ENCODE measurements at regions not wholly inside any gene's neighbourhood (a gene's known extent, or its start where the extent isn't known, plus 50 kb on each side); places are given as distances from the start of the nearest gene placed in this dataset.

GRCh38 chr3:147733217-147733616 lies 324.1 kb downstream of the ZIC1 start:
- no peak for FAIRE-seq
- no peak for DNase-seq (ENCODE audit: insufficient read length)
- TF ChIP-seq POLR2A (IDR thresholded peaks at IDR 0.05; ENCODE audit: low read depth, low read length) (no peak), TAF1 (IDR thresholded peaks at IDR 0.05; ENCODE audit: borderline replicate concordance, low read depth, low read length) (no peak), POLR2AphosphoS5 (IDR thresholded peaks at IDR 0.05; ENCODE audit: low read depth, low read length) (no peak)

- FAIRE-seq, result no peak
- TF ChIP-seq POLR2A (IDR thresholded peaks at IDR 0.05; ENCODE audit: low read depth, low read length) (no peak), TAF1 (IDR thresholded peaks at IDR 0.05; ENCODE audit: borderline replicate concordance, low read depth, low read length) (no peak), POLR2AphosphoS5 (IDR thresholded peaks at IDR 0.05; ENCODE audit: low read depth, low read length) (no peak)
- no peak for DNase-seq (ENCODE audit: insufficient read length)
Observed at GRCh38 chr3:147735616-147736015, 326.5 kb downstream of the ZIC1 start.

- TF ChIP-seq POLR2AphosphoS5 (IDR thresholded peaks at IDR 0.05; ENCODE audit: low read depth, low read length), result no peak
- no peak for TF ChIP-seq POLR2A (IDR thresholded peaks at IDR 0.05; ENCODE audit: low read depth, low read length)
- no peak for TF ChIP-seq TAF1 (IDR thresholded peaks at IDR 0.05; ENCODE audit: borderline replicate concordance, low read depth, low read length)
- DNase-seq (ENCODE audit: insufficient read length), result no peak
- FAIRE-seq, result no peak
Observed at GRCh38 chr3:147736226-147736625, 327.1 kb downstream of the ZIC1 start.

GRCh38 chr3:147737376-147737775 lies 328.2 kb downstream of the ZIC1 start:
- no peak for FAIRE-seq
- no peak for DNase-seq (ENCODE audit: insufficient read length)
- TF ChIP-seq POLR2A (IDR thresholded peaks at IDR 0.05; ENCODE audit: low read depth, low read length) (no peak), POLR2AphosphoS5 (IDR thresholded peaks at IDR 0.05; ENCODE audit: low read depth, low read length) (no peak), TAF1 (IDR thresholded peaks at IDR 0.05; ENCODE audit: borderline replicate concordance, low read depth, low read length) (no peak)

GRCh38 chr3:147740928-147741327 lies 331.8 kb downstream of the ZIC1 start:
- TF ChIP-seq TAF1 (IDR thresholded peaks at IDR 0.05; ENCODE audit: borderline replicate concordance, low read depth, low read length) (no peak), POLR2A (IDR thresholded peaks at IDR 0.05; ENCODE audit: low read depth, low read length) (no peak), POLR2AphosphoS5 (IDR thresholded peaks at IDR 0.05; ENCODE audit: low read depth, low read length) (no peak)
- DNase-seq (ENCODE audit: insufficient read length) (no peak), FAIRE-seq (no peak)

GRCh38 chr3:147744967-147745366 lies 335.8 kb downstream of the ZIC1 start:
- no peak for DNase-seq (ENCODE audit: insufficient read length)
- FAIRE-seq, result no peak
- TF ChIP-seq POLR2A (IDR thresholded peaks at IDR 0.05; ENCODE audit: low read depth, low read length) (no peak), POLR2AphosphoS5 (IDR thresholded peaks at IDR 0.05; ENCODE audit: low read depth, low read length) (no peak), TAF1 (IDR thresholded peaks at IDR 0.05; ENCODE audit: borderline replicate concordance, low read depth, low read length) (no peak)

GRCh38 chr3:147755310-147755709 lies 346.1 kb downstream of the ZIC1 start:
- no peak for TF ChIP-seq TAF1 (IDR thresholded peaks at IDR 0.05; ENCODE audit: borderline replicate concordance, low read depth, low read length)
- no peak for TF ChIP-seq POLR2AphosphoS5 (IDR thresholded peaks at IDR 0.05; ENCODE audit: low read depth, low read length)
- no peak for TF ChIP-seq POLR2A (IDR thresholded peaks at IDR 0.05; ENCODE audit: low read depth, low read length)
- DNase-seq (ENCODE audit: insufficient read length), result no peak
- FAIRE-seq, result no peak

- DNase-seq (ENCODE audit: insufficient read length), result no peak
- TF ChIP-seq POLR2AphosphoS5 (IDR thresholded peaks at IDR 0.05; ENCODE audit: low read depth, low read length) (no peak), POLR2A (IDR thresholded peaks at IDR 0.05; ENCODE audit: low read depth, low read length) (no peak), TAF1 (IDR thresholded peaks at IDR 0.05; ENCODE audit: borderline replicate concordance, low read depth, low read length) (no peak)
- no peak for FAIRE-seq
Observed at GRCh38 chr3:147756476-147756875, 347.3 kb downstream of the ZIC1 start.

- FAIRE-seq (no peak), DNase-seq (ENCODE audit: insufficient read length) (no peak)
- TF ChIP-seq TAF1 (IDR thresholded peaks at IDR 0.05; ENCODE audit: borderline replicate concordance, low read depth, low read length) (no peak), POLR2A (IDR thresholded peaks at IDR 0.05; ENCODE audit: low read depth, low read length) (no peak), POLR2AphosphoS5 (IDR thresholded peaks at IDR 0.05; ENCODE audit: low read depth, low read length) (no peak)
Observed at GRCh38 chr3:147757866-147758265, 348.7 kb downstream of the ZIC1 start.

- TF ChIP-seq TAF1 (IDR thresholded peaks at IDR 0.05; ENCODE audit: borderline replicate concordance, low read depth, low read length) (no peak), POLR2A (IDR thresholded peaks at IDR 0.05; ENCODE audit: low read depth, low read length) (no peak), POLR2AphosphoS5 (IDR thresholded peaks at IDR 0.05; ENCODE audit: low read depth, low read length) (no peak)
- no peak for DNase-seq (ENCODE audit: insufficient read length)
- no peak for FAIRE-seq
Observed at GRCh38 chr3:147758771-147759170, 349.6 kb downstream of the ZIC1 start.

GRCh38 chr3:147760085-147760484 lies 350.9 kb downstream of the ZIC1 start:
- no peak for FAIRE-seq
- no peak for DNase-seq (ENCODE audit: insufficient read length)
- TF ChIP-seq POLR2A (IDR thresholded peaks at IDR 0.05; ENCODE audit: low read depth, low read length) (no peak), TAF1 (IDR thresholded peaks at IDR 0.05; ENCODE audit: borderline replicate concordance, low read depth, low read length) (no peak), POLR2AphosphoS5 (IDR thresholded peaks at IDR 0.05; ENCODE audit: low read depth, low read length) (no peak)

- FAIRE-seq (no peak), DNase-seq (ENCODE audit: insufficient read length) (no peak)
- no peak for TF ChIP-seq POLR2AphosphoS5 (IDR thresholded peaks at IDR 0.05; ENCODE audit: low read depth, low read length)
- no peak for TF ChIP-seq TAF1 (IDR thresholded peaks at IDR 0.05; ENCODE audit: borderline replicate concordance, low read depth, low read length)
- TF ChIP-seq POLR2A (IDR thresholded peaks at IDR 0.05; ENCODE audit: low read depth, low read length), result no peak
Observed at GRCh38 chr3:147760941-147761340, 351.8 kb downstream of the ZIC1 start.
